HepG2 (cell line): ENCODE measurements at regions not wholly inside any gene's neighbourhood (a gene's known extent, or its start where the extent isn't known, plus 50 kb on each side); places are given as distances from the start of the nearest gene placed in this dataset.

Source experiments
- ZNF207 ChIP-seq: fragments of 450-650 bp; IDR thresholded peaks from 2 replicates; pipeline ENCODE4 v1.6.1; 2016; ENCODE audit warnings: antibody characterized with exemption, borderline replicate concordance
- TF ChIP-seq, protein P1 (sequence below): sonication (generic); formaldehyde crosslinking; IDR thresholded peaks from 2 replicates; pipeline ENCODE4 v1.4.0; 2020; ENCODE audit warnings: missing genetic modification reagents, borderline replicate concordance

DNA sequence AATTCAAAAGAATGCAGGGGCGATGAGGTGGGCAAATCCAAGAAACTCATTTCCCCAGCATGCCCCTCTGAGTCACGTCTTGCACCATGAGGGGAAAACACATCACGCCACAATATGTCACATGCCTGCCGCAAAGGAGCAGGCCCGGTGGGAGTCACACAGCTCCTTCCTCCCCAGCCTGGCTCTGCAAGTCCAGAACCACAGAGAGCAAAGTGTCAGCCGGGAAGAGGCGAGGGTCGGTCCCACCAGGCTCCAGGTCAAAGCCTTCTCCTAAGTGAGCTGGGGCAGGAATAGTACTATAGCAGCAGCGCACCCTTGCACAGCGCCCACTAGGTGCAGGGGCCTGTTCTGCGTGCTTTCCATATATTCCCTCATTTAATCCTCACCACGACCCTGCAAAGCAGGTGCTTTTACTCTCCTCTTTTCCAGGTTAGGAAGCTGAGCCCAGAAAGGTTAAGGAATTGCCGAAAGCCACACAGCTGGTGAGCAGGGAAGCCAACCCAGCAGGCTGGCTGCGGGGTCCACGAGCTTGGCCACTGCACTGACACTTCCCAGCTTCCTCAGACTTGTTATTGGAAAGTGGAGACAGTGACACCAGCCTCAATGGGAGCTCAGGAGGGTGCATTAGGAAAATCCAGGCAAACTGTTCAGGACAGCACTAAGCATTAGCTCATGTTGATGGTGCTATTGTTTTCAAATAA lies 94.0 kb upstream of the ZMIZ1 start:
- TF ChIP-seq ZNF207: no peak
- TF ChIP-seq, protein P1, sequence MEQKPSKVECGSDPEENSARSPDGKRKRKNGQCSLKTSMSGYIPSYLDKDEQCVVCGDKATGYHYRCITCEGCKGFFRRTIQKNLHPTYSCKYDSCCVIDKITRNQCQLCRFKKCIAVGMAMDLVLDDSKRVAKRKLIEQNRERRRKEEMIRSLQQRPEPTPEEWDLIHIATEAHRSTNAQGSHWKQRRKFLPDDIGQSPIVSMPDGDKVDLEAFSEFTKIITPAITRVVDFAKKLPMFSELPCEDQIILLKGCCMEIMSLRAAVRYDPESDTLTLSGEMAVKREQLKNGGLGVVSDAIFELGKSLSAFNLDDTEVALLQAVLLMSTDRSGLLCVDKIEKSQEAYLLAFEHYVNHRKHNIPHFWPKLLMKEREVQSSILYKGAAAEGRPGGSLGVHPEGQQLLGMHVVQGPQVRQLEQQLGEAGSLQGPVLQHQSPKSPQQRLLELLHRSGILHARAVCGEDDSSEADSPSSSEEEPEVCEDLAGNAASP: no peak
